GM21515 (cell line): ENCODE measurements at regions not wholly inside any gene's neighbourhood (a gene's known extent, or its start where the extent isn't known, plus 50 kb on each side); places are given as distances from the start of the nearest gene placed in this dataset.

Experiments
- ATAC-seq: cut with Tn5 transposase; IDR thresholded peaks from one replicate; pipeline ENCODE4 v1.9.1; 2021; ENCODE audit not compliant: unreplicated experiment

GRCh38 chr7:156082048-156083040 lies 270.1 kb upstream of the SHH start:
- ATAC-seq, result no peak

- ATAC-seq, result no peak
These were observed 268.3 kb upstream of the SHH start for GRCh38 chr7:156080596-156080995.

DNA sequence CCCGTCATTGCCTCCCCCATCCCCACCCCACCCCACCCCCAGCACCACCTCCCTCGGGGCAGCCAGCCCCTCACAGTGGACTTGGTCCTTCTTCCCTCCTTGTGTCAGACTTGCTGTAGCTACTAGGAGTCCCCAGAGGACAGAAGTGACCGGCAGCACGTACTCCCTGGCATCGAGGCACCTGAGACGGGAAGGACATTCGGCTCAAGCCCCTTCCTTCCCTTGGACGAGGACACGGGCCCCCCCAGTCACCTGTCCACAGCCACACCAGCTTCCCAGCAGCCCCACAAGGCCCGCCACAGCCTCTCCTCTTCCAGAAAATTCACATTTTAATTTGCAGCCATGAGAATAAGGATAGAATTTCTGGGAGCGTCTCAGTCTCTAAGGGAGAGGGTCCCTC lies 267.8 kb upstream of the SHH start:
- ATAC-seq, result no peak

DNA sequence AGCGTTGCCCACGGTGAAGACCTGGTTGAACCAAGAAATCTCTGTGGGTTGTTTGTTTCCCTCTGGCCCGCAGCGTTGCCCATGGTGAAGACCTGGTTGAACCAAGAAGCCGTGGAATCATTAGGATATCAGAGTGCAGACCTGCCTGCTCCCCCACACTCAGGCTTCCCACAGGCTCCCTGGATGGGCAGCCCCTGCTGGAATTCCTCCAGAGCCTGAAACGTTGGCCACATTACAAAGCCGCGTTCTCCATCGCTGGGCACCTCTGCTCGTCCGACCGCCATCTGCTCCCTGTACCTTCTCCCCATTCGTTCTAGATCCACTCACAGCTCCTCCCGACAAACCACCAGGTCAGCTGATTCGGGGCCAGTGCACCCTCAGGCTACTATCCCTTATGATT lies 266.9 kb upstream of the SHH start:
- no peak for ATAC-seq

- no peak for ATAC-seq
These were observed 262.8 kb upstream of the SHH start for GRCh38 chr7:156074982-156075615.

DNA sequence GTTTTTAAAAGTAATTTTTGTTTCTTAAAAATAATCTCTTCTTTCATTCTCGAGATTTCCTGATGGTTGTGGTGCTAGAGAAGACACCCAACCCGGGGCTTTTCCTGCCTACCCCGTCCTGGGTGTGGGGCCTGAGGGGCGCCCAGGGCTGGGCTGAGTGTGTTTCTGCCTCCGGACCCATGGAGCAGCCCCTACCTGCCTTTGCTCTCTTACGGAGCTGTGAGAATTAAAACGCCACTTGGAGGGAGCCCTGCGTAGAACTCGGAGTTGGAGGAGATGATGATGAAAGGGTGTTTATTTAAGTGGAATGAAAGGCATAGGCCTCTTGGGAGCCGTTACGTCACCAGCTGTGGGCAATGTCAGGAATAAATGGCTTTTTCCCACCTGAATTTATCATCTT lies 261.8 kb upstream of the SHH start:
- ATAC-seq, result no peak

DNA sequence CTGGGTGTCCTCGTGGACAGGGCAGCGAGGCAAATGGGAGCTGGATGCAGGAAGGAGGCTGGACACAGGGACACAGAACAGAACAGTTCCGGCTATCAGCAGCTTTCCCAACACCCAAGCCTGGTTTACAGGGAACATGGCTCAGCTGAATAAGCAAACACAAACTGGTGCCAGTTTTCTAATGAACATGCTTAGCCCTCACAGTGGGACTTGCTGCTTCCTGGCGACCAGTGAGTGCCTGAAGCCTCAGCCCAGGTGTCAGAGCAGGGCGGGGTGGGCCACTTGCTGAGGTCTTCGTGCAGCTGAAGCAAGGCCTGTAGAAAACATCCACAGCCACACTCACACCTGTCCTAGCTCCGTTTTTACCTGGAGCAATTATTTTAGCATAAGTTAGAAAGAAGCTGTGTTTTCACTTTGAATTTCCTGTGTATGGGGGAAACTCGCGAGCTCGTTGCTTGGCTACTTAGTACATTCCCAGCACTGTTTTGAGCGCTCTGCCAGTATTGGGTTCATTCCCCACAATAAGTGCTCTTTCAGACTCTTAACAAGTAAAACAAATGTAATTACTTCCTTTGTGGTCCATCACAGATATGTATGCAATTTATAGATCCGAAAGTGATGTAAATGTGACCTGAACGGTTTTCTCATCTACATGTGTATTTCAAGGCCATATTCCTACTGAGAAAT lies 261.2 kb upstream of the SHH start:
- no peak for ATAC-seq

DNA sequence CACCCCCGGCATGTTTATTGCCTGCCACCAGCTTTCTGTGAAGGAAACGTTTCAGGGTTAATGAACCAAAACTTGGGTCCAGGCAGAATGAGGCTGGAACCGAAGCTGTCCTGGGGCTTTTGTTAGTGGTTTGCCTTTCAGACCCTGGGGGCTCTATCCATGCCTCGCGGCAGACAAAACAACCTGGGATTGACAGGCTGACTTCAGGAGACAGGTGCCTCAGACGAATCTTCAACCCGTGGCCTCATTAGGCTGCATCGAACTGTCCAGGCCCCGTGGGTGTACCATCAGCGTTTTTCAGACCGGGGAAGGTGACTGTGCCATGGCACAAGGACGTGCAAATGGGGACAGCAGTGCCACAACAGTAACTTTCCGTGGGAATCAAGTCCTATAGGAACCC lies 259.3 kb upstream of the SHH start:
- ATAC-seq, result no peak

- ATAC-seq, result no peak
These were observed 257.6 kb upstream of the SHH start for GRCh38 chr7:156069891-156070290.

GRCh38 chr7:156067156-156067555 lies 254.9 kb upstream of the SHH start:
- ATAC-seq, result no peak

DNA sequence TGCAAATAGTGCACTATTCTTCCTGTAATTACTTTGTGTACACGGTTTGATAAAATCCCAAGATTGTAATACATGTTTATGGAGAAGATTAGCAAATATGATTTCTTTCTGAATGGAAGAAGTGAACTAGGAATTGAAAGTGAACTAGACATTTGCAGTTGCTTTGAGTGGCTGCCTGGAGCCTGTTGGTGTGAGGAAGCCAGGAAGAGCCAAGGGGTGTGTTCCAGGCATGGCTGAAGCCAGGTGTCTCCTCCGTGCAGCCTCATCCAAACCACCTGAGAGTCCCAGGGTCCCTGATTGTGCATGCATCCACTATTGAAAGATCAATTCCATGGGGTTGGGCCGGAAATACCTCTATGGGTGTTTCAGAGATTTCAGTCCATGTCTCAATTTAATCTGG lies 253.1 kb upstream of the SHH start:
- no peak for ATAC-seq

DNA sequence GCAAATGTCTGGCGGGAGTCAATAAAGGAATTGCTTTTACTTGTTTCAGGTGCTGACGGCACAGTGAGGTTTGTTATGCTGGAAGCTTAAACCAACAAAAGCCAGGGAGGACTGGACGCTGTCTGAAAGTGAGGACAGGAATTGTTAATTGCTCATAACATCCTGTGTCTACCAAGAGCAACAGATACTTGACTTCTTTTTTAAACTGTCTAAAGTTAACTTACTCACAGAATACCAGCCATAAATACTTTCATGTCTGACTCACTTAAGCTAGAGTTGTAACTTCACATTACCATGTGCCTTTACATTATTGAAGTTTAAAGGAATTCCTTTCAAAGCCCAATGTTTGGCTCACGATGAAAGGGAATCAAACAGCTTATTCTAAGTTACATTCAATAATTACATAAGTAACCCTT lies 252.7 kb upstream of the SHH start:
- no peak for ATAC-seq

- no peak for ATAC-seq
These were observed 251.1 kb upstream of the SHH start for GRCh38 chr7:156063241-156063810.

GRCh38 chr7:156062286-156062685 lies 250.0 kb upstream of the SHH start:
- ATAC-seq, result no peak

GRCh38 chr7:156061689-156062255 lies 249.5 kb upstream of the SHH start:
- no peak for ATAC-seq

- no peak for ATAC-seq
These were observed 248.7 kb upstream of the SHH start for GRCh38 chr7:156060925-156061324.

- ATAC-seq, result no peak
These were observed 247.1 kb upstream of the SHH start for GRCh38 chr7:156059369-156059768.

- ATAC-seq, result no peak
These were observed 246.0 kb upstream of the SHH start for GRCh38 chr7:156058248-156058647.

DNA sequence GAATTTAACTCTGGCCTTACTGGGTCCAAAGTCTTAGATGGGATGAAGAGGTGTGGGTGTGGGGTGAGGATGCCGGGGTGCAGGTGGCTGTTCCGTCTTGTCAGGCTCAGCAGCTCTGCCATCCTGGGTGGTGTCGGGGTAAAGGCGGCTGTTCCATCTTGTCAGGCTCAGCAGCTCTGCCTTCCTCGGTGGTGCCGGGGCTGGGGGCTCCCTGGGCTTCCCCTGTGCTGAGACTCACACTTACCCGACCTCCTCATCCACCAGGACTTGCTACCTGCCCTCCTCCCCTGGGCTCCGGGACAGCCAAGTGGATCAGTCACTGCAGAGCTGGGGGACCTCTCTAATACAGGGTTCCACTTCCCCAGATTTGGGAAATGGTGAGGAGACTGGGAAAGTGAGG lies 244.3 kb upstream of the SHH start:
- ATAC-seq, result no peak

DNA sequence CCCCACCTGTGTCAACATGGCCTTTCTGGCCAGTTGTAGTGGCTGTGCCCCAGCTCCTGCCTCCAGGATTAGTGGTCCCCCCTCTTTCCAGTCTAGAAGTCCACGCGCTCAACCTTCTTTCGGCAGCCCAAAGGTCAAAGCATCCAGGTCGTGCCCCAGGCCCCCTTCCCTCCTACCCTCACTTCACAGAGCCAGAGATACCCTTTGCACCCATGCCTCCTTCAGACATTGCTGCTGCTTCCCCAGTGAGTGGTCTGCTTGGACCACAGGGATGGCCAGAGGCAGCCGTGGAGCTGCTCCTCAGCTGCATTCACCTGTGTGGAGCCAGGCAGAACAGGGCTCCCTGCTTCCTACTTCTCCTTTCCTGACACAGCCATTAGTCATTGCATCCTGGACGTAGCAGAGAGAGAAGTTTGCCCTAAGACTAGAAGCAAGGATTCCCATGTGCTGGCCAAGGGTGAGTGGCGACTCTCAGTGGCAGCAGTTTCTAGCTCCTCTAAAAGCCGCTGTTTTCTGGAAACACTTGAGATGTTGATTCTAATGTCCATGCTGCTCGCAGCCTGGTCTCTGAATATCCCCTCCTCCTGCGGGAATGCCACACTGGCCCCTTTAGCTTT lies 243.1 kb upstream of the SHH start:
- no peak for ATAC-seq

DNA sequence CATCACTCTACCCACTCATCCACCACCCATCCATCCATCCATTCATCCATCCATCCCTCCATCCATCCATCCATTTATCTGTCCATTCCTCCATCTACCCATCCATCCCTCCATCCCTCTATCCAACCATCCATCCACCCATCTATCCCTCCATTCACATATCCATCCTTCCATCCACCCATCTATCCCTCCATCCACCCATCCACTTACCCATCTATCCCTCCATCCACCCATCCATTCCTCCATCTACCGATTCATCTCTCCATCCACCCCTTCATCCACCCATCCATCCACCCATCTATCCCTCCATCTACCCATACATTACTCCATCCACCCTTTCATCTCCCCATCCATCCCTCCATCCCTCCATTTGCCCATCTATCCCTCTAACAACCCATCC lies 239.6 kb upstream of the SHH start:
- ATAC-seq, result no peak
